GM18517 (cell line): ENCODE measurements at regions not wholly inside any gene's neighbourhood (a gene's known extent, or its start where the extent isn't known, plus 50 kb on each side); places are given as distances from the start of the nearest gene placed in this dataset.
"Not testable (repeated sequence)": the region's sequence is repeated elsewhere in the genome, so short reads cannot be mapped to it uniquely, and the experiment has no call there.

Experiments used
- ATAC-seq: cut with Tn5 transposase; IDR thresholded peaks from one replicate; pipeline ENCODE4 v1.9.1; 2021; ENCODE audit warnings: mild to moderate bottlenecking, moderate library complexity; ENCODE audit not compliant: unreplicated experiment

DNA sequence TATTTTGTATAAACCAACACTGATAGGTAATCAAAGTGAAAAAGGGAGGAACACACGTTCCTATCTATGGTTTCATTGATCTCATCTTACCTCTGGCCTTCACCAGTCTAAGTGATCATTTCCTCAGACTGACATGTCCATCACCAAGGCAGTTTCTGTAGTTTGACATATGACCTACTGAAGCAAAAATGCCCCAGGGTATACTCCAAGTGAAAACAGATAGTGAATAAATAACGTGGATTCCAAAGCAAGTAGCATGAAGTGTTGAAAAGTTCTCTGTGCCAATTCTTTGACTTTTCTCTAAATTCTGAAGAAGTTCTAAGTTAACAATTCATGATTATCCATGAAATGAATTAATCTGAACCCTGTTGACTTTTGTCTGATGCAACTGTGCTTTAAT lies 334.2 kb upstream of the SGCG start:
- ATAC-seq: no peak

DNA sequence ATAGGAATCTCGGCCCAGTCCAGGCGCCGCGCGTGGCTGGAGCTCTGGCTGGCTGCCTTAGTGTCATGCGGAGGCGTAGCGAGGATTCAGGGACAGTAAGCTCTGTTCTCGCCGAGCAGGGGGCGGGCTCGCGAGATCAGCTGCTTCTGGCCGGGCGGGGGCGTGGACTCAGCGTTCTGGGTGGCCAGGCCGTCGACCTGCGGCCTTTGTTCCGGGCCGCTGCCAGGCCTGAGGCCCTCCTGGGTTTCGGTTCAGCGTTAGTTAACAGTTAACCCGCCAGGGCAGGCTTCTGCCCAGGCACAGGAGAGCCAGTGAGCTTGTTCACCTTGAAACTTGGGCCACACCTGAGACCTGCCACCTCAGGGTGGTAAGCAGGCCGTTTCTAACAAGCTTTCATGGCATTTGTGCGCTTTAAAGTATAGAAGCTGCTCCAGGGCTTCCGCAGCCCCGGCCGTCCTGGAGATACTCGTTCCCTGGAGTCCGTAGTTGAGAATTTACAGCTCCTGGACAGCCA lies 332.2 kb upstream of the SGCG start:
- no peak for ATAC-seq

DNA sequence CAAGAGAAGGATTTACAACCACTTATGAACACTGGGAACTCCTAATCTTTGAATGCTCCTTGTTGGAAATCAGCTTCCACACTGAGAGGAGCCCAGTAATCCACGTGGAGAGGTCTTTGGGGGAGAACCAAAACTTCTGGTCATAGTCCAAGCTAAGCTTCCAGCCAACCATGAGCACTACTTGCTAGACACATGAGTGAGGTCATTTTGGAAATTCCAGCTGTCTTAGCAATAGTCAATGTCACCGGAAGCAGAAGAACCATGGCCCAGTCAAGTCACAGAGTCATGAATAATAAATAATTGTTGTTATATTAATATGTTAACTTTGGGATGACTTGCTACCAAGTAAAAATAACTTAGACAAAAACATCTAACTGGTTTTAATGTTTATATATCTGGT lies 324.9 kb upstream of the SGCG start:
- no peak for ATAC-seq

DNA sequence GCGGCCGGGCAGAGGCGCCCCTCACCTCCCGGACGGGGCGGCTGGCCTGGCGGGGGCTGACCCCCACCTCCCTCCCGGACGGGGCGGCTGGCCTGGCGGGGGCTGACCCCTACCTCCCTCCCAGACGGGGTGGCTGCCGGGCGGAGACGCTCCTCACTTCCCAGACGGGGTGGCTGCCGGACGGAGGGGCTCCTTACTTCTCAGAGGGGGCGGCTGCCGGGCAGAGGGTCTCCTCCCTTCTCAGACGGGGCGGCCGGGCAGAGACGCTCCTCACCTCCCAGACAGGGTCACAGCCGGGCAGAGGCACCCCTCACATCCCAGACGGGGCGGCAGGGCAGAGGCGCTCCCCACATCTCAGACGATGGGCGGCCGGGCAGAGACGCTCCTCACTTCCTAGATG lies 321.8 kb upstream of the SGCG start:
- not testable (repeated sequence) for ATAC-seq

DNA sequence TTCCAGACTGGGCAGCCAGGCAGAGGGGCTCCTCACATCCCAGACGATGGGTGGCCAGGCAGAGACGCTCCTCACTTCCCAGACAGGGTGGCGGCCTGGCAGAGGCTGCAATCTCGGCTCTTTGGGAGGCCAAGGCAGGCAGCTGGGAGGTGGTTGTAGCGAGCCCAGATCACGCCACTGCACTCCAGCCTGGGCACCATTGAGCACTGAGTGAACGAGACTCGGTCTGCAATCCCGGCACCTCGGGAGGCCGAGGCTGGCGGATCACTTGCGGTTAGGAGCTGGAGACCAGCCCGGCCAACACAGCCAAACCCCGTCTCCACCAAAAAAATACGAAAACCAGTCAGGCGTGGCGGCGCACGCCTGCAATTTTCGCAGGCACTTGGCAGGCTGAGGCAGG lies 321.4 kb upstream of the SGCG start:
- ATAC-seq: not testable (repeated sequence)

DNA sequence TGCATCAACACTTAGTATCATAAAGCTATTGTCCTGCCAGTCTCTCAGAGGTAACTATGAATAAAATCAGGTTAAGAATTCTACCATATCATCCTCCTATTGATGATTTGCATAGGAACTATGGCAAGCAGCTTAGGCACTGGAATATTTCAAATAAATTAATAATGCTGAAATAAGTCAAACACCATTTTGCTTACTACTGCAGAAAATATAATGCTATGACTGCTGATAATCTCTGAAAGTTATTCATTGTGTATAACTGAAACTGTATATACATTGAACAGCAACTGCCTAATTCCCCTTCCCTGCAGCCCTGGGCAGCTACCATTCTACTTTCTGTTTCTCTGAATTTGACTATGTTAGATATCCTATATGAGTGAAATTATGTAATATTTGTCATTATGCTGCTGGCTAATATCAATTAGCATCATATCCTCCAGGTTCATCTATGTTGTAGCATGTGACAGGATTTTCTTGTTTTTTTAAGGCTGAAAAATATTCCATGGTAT lies 318.8 kb upstream of the SGCG start:
- no peak for ATAC-seq

DNA sequence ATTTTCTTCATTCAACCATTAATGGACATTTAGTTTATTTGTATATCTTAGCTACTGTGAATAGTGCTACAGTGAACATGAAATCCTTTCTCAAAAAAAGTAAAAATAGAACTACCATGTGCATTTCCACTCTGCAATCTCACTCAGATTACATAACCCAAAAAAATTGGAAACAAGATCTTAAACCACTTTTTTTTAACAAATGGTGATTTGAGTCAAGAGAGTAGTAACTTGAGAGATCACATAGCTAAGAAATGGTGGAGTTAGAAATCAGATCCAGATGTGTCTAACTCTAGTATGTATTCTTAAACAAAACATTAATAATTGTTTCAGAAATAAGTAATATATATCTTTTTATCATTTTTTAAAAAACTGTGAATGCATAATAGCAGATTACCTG lies 318.3 kb upstream of the SGCG start:
- ATAC-seq: no peak

DNA sequence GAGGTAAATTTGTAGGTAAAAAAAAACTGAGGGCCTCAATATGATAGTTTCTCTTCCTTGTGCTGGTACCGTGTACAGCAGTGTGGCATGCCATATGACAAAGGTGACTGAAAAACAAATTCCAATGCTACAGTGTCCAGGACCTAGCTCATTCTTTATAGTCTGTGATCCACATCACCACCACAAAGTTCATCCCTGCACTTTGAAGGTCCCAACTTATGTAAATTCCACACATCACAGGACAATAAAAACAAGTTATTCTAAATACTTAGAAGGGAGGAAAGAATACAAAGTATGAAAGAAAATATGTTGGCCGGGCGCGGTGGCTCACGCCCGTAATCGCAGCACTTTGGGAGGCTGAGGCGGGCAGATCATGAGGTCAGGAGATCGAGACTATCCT lies 314.6 kb upstream of the SGCG start:
- ATAC-seq: no peak

DNA sequence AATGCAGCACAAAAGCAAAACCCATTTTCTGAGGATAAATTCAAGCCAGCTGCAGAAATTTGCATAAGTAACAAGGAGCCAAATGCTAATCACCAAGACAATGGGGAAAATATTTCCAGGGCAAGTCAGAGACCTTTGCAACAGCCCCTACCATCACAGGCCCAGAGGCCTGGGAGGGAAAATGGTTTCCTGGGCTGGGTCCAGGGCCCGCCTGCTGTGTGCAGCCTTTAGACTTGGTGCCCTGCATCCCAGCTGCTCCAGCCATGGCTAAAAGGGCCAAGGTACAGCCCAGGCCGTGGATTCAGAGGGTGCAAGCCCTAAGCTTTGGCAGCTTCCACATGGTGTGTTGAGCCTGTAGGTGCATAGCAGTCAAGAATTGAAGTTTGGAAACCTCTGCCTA lies 309.5 kb upstream of the SGCG start:
- ATAC-seq: no peak

DNA sequence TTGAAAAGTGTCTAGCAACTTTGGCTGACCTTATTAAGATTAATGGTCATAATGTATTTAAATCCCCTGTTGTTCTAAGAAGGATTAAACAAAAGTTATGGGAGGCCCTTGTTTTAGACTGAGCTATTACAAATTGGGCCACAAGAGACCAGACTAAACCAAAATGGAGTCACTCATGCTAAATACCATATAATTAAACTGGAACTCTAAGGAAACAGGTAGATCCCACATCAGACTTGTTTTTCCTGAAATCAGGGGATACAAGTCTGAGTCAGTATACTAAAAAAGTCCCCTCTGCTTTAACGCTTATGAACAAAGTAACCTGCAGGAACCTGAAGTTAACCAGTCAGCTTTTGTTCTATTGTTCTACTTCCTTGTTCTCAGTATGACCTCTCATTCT lies 305.9 kb upstream of the SGCG start:
- no peak for ATAC-seq

DNA sequence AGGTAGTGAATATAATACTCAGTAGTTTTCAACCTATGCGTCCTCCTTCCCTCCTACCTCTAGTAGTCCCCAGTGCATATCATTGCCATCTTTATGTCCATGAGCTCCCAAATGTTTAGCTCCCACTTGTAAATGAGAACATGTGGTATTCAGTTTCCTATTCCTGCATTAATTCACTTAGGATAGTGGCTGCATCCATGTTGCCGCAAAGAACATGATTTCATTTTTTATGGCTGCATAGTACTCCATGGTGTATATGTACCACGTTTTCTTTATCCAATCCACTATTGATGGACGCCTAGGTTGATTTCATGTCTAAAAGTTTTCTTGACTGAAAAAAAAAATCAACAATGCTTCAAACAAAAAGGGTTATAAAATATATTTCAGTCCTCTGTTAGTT lies 303.4 kb upstream of the SGCG start:
- ATAC-seq: no peak

DNA sequence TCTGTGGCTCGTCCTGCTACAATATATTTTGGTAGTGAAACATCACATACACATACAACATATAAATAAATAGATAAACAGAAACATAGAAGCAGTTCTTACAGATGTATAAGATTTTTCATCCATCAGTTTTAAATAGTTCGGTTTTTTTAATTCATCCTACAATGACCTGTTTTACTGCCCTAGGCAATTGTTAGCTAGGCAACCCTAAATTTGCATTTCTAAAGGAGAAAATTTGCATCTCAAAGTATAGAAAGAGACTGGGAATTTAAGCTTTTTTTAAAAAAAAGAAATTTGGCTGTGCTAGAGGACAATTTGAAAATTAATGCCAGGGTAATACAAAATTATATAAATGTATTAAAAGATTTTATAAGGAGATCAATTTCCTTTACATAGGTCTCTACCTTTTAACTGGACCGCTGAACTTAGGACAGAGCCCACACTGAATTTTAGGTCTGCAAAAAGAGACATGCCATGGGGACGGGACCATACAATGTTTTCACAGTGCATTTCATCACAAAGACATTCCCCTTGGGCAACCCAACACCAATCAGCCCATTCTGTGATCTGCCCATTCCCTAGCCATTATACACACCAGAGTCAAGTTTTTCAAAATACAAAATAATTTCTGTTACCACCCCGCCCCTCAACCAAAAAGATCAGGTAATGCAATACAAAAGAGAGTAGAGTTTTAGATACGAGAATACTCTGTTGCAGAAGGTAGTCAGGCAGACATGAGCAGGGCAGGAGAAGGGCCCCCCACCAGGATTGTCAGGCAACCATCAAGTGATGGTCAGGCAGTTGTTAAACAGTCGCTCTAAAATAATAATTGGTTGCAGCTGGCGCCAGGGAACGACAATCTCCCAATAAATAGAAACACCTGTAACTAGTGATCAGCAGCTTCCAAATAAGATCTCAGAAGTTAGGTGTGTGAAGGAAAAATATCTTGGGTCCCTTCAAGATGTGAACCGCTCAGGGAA lies 299.7 kb upstream of the SGCG start:
- ATAC-seq: no peak

DNA sequence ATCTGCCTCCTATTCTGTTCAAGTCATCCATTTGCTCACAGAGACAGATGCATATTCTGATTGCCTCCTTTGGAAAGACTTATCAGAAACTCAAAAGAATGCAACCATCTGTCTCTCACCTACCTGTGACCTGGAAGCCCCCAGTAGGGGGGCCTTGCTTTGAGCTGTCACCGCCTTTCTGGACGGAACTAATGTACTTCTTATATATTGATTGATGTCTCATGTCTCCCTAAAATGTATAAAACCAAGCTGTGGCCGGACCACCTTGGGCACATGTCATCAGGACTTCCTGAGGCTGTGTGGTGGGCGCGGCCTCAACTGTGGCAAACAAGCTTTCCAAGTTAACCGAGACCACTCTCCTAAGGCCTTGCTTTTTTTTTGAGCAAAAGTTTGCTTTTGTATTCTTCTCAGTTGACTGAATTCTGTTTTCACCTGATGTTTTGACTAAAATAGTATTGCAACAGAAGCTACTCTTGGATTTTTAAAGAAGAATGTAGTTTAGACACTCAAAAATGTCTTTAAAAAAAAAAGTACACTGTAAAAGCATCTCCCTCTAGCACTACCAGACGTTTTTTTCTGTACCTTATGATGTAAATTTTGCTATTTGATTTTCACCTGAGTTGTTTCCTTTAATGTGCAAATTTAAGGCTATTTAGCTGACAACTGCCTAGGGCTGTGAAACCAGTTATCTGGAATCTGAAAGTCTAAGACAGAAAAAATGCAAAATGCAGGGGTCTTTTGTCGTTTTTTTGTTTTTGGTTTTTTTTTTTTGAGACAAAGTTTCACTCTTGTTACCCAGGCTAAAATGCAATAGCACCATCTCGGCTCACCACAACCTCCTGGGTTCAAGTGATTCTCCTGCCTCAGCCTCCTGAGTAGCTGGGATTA lies 298.8 kb upstream of the SGCG start:
- not testable (repeated sequence) for ATAC-seq

DNA sequence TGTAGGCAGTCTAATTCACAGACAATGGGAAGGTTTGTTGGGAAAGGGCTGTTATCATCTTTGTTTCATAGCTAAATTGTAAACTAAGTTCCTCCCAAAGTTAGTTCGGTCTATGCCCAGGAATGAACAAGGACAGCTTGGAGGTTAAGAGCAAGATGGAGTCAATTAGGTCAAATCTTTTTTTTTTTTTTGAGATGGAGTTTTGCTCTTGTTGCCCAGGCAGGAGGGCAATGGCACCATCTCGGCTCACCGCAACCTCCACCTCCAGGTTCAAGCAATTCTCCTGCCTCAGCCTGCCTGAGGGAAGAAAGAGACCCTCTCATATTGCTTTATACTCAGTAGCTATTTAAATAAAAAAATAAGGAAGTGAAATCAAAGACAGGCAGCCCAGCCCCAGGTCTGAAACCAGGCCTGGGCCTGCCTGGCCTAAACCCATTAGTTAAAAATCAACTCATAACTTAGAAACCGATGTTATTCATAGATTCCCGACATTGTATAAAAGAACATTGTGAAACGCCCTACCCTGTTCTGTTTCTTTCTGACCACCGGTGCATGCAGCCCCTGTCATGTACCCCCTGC lies 297.4 kb upstream of the SGCG start:
- ATAC-seq: peak; percentile 69

DNA sequence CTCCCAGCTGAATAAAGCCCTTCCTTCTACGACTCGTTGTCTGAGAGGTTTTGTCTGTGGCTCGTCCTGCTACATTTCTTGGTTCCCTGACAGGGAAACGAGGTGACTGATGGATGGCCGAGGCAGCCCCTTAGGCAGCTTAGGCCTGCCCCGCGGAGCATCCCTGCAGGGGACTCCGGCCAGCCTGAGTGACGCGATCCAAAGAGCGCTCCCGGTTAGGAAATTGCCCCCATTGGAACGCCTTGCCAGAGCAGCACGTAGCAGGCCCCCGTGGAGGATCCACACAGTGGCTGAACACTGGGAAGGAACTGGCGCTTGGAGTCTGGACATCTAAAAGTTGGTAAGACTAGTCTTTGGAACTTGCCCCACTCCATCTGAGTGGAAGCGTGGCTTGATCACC lies 296.8 kb upstream of the SGCG start:
- ATAC-seq: no peak

DNA sequence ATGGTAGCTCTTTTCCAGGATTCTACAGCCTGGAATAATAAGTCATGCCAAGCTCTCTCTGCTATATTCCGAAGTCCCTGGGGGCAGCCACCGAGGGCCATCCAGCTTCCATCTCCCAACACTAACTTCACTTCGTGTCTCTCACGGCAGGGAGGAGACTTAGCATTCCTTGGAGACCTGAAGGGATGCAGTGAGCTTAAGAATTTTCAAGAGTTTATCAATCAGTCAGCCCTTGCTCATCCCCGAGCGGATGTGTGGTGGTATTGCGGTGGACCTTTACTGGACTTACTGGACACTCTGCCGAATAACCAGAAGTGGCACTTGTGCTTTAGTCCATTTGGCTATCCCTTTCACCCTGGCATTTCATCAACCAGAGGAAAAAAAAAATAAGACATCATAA lies 294.7 kb upstream of the SGCG start:
- ATAC-seq: not testable (repeated sequence)

DNA sequence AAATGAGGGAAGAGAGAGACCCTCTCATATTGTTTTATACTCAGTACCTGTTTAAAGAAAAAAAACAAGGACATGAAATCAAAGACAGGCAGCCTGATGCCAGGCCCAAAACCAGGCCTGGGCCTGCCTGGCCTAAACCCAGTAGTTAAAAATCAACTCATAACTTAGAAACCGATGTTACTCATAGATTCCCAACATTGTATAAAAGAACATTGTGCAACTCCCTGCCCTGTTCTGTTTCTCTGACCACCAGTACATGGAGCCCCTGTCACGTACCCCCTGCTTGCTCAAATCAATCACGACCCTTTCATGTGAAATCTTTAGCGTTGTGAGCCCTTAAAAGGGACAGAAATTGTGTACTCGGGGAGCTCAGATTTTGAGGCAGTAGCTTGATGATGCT lies 291.4 kb upstream of the SGCG start:
- ATAC-seq: not testable (repeated sequence)

DNA sequence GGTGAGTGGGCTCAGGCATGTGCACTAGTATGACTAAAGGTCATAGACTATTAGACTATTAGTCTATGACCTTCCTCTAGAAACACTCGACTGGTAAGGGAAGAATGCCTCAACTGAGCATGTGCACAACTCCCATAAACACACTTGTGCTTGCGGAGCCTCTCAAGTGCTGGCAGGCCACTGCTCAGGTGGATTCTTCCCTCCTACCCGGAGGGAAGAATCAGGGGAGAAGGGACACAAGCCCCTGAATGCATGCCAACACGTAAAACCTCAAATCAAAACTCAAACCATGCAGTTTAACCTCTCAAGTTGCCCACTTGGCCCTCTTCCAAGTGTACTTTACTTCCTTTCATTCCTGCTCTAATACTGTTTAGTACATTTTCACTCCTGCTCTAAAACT lies 287.6 kb upstream of the SGCG start:
- ATAC-seq: no peak

DNA sequence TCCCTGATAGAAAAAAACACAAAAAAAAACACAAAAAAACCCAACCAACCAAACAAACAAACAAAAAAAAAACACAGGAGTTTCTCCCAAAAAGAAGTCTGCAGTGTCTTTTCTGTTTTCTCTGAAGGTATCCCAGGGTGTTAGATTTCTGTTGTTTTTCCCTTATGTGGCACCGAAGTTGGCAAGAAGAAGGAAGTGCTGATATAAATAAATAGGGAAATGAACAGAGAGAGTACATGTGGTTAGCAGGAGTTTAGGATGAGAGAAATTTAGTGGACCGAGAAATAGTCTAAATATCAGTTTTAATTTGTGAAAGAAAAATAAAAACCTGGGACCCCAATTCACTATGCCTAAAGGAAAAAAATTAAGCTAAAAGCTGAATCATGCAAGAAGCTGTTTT lies 287.0 kb upstream of the SGCG start:
- no peak for ATAC-seq

DNA sequence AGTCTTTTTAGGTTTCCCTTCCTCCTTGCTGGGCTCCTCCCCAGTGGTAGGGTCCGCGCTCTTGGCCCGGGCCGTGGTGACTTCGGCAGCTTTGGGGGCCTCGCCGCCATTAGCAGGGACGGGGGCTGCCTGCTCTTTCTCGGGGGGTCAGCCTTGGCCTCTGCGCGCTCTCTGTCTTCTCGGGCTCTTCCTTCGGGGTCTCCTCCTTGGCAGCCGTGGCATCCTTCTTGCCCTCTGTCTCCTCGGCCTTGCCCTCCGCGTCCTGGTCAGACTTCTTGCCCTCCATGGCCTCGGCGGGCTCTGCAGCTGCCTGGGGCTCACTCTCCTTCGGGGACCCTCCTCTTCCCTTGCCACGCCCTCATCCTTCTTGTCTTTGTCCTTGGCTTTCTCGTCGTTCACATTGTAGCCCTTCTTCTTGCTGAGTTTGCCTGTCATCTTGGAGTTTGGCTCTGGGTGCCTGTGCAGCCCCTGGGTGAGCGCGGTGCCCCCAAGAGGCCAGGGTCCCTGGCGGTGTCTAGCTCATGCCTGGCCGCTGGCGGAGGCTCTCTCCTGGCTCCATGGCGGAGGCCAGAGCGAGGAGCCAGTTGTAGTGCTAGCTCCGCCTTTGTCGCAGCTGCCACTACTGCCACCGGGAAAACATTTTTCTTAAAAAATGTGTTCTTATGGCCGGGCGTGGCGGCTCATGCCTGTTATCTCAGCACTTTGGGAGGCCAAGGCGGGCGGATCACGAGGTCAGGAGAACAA lies 283.0 kb upstream of the SGCG start:
- ATAC-seq: no peak
